ENCODE measurements at regions not wholly inside any gene's neighbourhood (a gene's known extent, or its start where the extent isn't known, plus 50 kb on each side); places are given as distances from the start of the nearest gene placed in this dataset.

DNA sequence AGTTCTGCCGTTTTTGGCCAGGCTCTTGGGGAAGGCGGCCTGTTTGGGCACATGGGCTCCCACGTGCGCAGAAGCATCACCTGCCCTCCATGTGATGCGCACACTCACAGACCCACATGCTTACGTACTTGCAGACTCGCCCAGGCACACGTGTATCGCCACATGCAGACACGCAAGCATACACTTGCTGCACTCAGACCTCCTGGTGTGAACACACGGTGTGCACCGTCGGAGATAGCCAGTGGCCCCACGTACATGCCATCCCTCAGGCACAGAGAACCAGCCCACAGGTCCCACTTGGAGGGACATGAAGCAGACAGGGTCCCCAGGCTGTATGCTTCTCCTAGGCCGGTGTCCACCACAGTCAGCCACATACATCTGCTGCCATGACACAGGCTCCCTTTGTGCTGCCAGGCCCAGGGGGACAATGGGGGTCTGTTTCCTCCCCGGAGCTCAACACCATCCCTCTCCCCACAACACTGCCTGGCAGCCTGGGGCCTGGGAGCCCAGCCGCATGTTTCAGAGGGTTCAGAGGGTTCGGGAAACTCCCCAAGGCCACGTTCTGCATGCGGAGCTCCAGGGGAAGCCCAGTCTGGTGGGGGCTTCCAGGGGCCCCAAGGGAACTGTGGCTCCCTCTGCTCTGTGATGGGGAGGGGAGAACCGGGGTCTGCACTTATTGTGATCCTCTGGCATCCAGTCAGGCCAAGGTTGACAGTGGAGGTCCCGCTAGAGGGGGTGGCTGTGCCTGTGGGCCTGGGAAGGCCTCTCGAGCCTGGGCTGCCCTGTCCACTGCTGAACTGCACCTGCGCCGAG is 208.1 kb upstream of the HAAO start:
- DNase-seq (ENCODE audit: low read depth, low spot score) (peak; percentile 81), FAIRE-seq (no peak)
- no peaks in the 10 kb centered on the region for H4K20me1 ChIP-seq (ENCODE audit: control insufficient read depth, extremely low read depth, insufficient read depth, low read length)
- H3K36me3 ChIP-seq (ENCODE audit: control insufficient read depth in 2 of 2, extremely low read depth in 1 of 2, insufficient read depth in 2 of 2, low read length in 2 of 2), result no peaks in the 10 kb centered on the region
- peak overlapping the region; percentile 19 for H2AFZ ChIP-seq (ENCODE audit: control insufficient read depth, low read length)
- dilution Hi-C loops (cut with MboI; ENCODE audit: extremely low pct_ligation_motif_present, low sequenced_read_pairs), result no loop called here
- no peaks in the 10 kb centered on the region for H3K27me3 ChIP-seq (ENCODE audit: control insufficient read depth, extremely low read depth, insufficient read depth, low read length)
- H3K4me3 ChIP-seq (ENCODE audit: control insufficient read depth in 2 of 3, extremely low read depth in 1 of 3, insufficient read depth in 2 of 3, low read depth in 1 of 3, low read length in 3 of 3), result no peak overlapping the region
- no peak overlapping the region for H3K27ac ChIP-seq (ENCODE audit: control insufficient read depth, insufficient read depth, low read length)
- no peaks in the 10 kb centered on the region for H3K9me3 ChIP-seq (ENCODE audit: control insufficient read depth, low read depth, low read length)
- H3K4me2 ChIP-seq (ENCODE audit: control insufficient read depth, extremely low read depth, insufficient read depth, low read depth, low read length), result no peak overlapping the region
- H3K9me1 ChIP-seq (ENCODE audit: control insufficient read depth, extremely low read depth, insufficient read depth, low read length), result no peaks in the 10 kb centered on the region
- H3K79me2 ChIP-seq (ENCODE audit: control insufficient read depth, insufficient read depth, low read length), result no peaks in the 10 kb centered on the region
- peaks cover 14% of the 10 kb centered on the region for H3K4me1 ChIP-seq (ENCODE audit: control insufficient read depth, extremely low read depth, insufficient read depth, low read length)
- TF ChIP-seq CTCF (optimal IDR thresholded peaks at IDR 0.05 in 1 of 3, IDR thresholded peaks at IDR 0.05 in 1 of 3, conservative IDR thresholded peaks at IDR 0.05 in 1 of 3; ENCODE audit: extremely low read depth in 1 of 3, insufficient read depth in 2 of 3, low read length in 3 of 3) (no peak), EZH2 (IDR thresholded peaks at IDR 0.05; ENCODE audit: low read length) (no peak)
- H3K9ac ChIP-seq (ENCODE audit: control insufficient read depth, extremely low read depth, insufficient read depth, low read length), result peak overlapping the region; percentile 50

GRCh38 chr2:42999856-43000241 is 207.5 kb upstream of the HAAO start:
- H3K4me3 ChIP-seq (ENCODE audit: control insufficient read depth in 2 of 3, extremely low read depth in 1 of 3, insufficient read depth in 2 of 3, low read depth in 1 of 3, low read length in 3 of 3), result no peak overlapping the region
- H3K27ac ChIP-seq (ENCODE audit: control insufficient read depth, insufficient read depth, low read length), result peak overlapping the region; percentile 20
- dilution Hi-C loops (cut with MboI; ENCODE audit: extremely low pct_ligation_motif_present, low sequenced_read_pairs), result no loop called here
- H3K79me2 ChIP-seq (ENCODE audit: control insufficient read depth, insufficient read depth, low read length), result no peaks in the 10 kb centered on the region
- H3K9ac ChIP-seq (ENCODE audit: control insufficient read depth, extremely low read depth, insufficient read depth, low read length), result peak overlapping the region; percentile 50
- peaks cover 14% of the 10 kb centered on the region for H3K4me1 ChIP-seq (ENCODE audit: control insufficient read depth, extremely low read depth, insufficient read depth, low read length)
- FAIRE-seq, result no peak
- no peaks in the 10 kb centered on the region for H4K20me1 ChIP-seq (ENCODE audit: control insufficient read depth, extremely low read depth, insufficient read depth, low read length)
- no peaks in the 10 kb centered on the region for H3K36me3 ChIP-seq (ENCODE audit: control insufficient read depth in 2 of 2, extremely low read depth in 1 of 2, insufficient read depth in 2 of 2, low read length in 2 of 2)
- peak overlapping the region; percentile 37 for H3K4me2 ChIP-seq (ENCODE audit: control insufficient read depth, extremely low read depth, insufficient read depth, low read depth, low read length)
- H2AFZ ChIP-seq (ENCODE audit: control insufficient read depth, low read length), result peak overlapping the region; percentile 77
- no peaks in the 10 kb centered on the region for H3K27me3 ChIP-seq (ENCODE audit: control insufficient read depth, extremely low read depth, insufficient read depth, low read length)
- no peaks in the 10 kb centered on the region for H3K9me1 ChIP-seq (ENCODE audit: control insufficient read depth, extremely low read depth, insufficient read depth, low read length)
- TF ChIP-seq CTCF (optimal IDR thresholded peaks at IDR 0.05 in 1 of 3, IDR thresholded peaks at IDR 0.05 in 1 of 3, conservative IDR thresholded peaks at IDR 0.05 in 1 of 3; ENCODE audit: extremely low read depth in 1 of 3, insufficient read depth in 2 of 3, low read length in 3 of 3), result no peak
- TF ChIP-seq EZH2 (IDR thresholded peaks at IDR 0.05; ENCODE audit: low read length), result no peak
- no peaks in the 10 kb centered on the region for H3K9me3 ChIP-seq (ENCODE audit: control insufficient read depth, low read depth, low read length)
- no peak for DNase-seq (ENCODE audit: low read depth, low spot score)

Data from keratinocyte (primary cell).